HEK293 (cell line): ENCODE measurements at regions not wholly inside any gene's neighbourhood (a gene's known extent, or its start where the extent isn't known, plus 50 kb on each side); places are given as distances from the start of the nearest gene placed in this dataset.

Experiments
- CTCF ChIP-seq: fragments of 450-650 bp; formaldehyde crosslinking; IDR thresholded peaks from 2 replicates; pipeline ENCODE4 v1.5.1; 2016; ENCODE audit warnings: missing biosample characterization, missing genetic modification characterization
- GLI2 ChIP-seq: fragments of 450-650 bp; formaldehyde crosslinking; IDR thresholded peaks from 2 replicates; pipeline ENCODE4; 2017; ENCODE audit warnings: missing biosample characterization, missing genetic modification characterization, low read depth, borderline replicate concordance
- ZBTB8A ChIP-seq: fragments of 450-650 bp; formaldehyde crosslinking; IDR thresholded peaks from 2 replicates; pipeline ENCODE4 v1.5.1; 2016; ENCODE audit warnings: missing biosample characterization, missing genetic modification characterization
- ZNF335 ChIP-seq: fragments of 450-650 bp; formaldehyde crosslinking; conservative IDR thresholded peaks from 2 replicates; pipeline ENCODE4 v1.5.1; 2016; ENCODE audit warnings: missing biosample characterization, missing genetic modification characterization
- ZNF530 ChIP-seq: fragments of 450-650 bp; formaldehyde crosslinking; IDR thresholded peaks from 2 replicates; pipeline ENCODE4 v1.5.1; 2016; ENCODE audit warnings: low read depth, missing biosample characterization, missing genetic modification characterization
- TF ChIP-seq, protein P1 (sequence below): fragments of 450-650 bp; formaldehyde crosslinking; IDR thresholded peaks from 2 replicates; pipeline ENCODE4 v1.5.1; 2016; ENCODE audit warnings: missing biosample characterization, missing genetic modification characterization
- TF ChIP-seq, protein P2 (sequence below): fragments of 450-650 bp; formaldehyde crosslinking; IDR thresholded peaks from 2 replicates; pipeline ENCODE4 v1.5.1; 2016; ENCODE audit warnings: missing biosample characterization, missing genetic modification characterization, low read depth

DNA sequence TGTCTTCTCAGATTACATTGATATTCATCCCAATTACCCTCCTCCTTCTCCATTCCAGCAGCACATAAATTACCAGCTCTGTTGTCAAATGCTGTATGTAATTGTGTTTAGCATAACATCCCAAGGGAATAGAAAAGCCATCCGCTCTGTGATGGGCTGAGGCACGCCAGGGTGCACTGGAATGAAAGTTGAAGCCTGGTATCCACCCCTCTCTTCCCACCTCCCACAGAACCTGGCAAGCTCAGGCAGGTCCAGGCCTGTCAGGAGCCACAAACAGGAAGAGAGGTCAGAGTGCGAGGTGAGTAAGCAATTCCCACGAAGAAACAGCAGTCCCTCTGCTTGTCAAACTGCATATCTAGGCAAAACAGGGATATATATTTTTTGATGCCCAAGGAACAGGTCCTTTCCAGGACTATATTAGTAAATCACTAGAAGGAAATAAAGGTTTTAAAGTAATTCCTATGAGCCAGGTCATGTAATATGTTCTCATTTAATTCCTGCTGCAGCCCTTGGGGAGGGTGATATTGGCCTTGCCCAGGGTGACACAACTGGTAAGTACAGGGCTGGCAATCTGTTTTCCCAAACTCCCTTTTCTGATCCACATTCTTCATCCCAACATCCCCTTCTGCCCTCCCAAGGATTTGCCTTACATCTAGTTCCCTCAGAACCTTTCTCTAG, 155.6 kb upstream of the GHITM start:
- TF ChIP-seq ZNF530 (tag by site-specific recombination), result no peak
- peak; percentile 33; the same call in 1 of the 2 replicates for TF ChIP-seq ZBTB8A (tag by site-specific recombination)
- TF ChIP-seq CTCF (tag by site-specific recombination), result no peak
- TF ChIP-seq GLI2, result no peak
- TF ChIP-seq, protein P1, sequence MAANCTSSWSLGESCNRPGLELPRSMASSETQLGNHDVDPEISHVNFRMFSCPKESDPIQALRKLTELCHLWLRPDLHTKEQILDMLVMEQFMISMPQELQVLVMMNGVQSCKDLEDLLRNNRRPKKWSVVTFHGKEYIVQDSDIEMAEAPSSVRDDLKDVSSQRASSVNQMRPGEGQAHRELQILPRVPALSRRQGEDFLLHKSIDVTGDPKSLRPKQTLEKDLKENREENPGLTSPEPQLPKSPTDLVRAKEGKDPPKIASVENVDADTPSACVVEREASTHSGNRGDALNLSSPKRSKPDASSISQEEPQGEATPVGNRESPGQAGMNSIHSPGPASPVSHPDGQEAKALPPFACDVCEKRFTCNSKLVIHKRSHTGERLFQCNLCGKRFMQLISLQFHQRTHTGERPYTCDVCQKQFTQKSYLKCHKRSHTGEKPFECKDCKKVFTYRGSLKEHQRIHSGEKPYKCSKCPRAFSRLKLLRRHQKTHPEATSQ (tag by site-specific recombination), result no peak
- no peak for TF ChIP-seq ZNF335
- TF ChIP-seq, protein P2, sequence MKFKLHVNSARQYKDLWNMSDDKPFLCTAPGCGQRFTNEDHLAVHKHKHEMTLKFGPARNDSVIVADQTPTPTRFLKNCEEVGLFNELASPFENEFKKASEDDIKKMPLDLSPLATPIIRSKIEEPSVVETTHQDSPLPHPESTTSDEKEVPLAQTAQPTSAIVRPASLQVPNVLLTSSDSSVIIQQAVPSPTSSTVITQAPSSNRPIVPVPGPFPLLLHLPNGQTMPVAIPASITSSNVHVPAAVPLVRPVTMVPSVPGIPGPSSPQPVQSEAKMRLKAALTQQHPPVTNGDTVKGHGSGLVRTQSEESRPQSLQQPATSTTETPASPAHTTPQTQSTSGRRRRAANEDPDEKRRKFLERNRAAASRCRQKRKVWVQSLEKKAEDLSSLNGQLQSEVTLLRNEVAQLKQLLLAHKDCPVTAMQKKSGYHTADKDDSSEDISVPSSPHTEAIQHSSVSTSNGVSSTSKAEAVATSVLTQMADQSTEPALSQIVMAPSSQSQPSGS (tag by site-specific recombination), result no peak
